ENCODE measurements at regions not wholly inside any gene's neighbourhood (a gene's known extent, or its start where the extent isn't known, plus 50 kb on each side); places are given as distances from the start of the nearest gene placed in this dataset.

DNA sequence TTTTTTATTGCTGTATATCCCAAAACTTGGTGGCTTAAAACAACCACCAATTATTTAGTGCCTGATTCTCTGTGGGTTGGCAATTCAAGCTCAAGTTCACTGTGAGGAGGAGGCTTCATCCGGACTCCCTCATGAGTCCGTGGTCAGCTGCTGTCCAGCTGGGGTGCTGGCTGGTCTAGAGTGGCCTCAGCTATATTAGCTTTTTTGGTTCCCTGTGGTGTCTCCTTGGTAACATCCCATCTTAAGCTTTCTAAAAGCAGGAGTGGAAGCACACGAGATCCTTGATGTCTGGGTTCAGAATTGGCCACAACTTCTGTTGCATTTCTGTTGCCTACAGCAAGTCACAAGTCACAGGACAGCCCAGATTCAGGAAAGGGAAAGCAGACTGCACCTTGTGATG is 536.5 kb upstream of the FZD8 start:
- DNase-seq (ENCODE audit: low read depth in 3 of 3) = no peak

DNA sequence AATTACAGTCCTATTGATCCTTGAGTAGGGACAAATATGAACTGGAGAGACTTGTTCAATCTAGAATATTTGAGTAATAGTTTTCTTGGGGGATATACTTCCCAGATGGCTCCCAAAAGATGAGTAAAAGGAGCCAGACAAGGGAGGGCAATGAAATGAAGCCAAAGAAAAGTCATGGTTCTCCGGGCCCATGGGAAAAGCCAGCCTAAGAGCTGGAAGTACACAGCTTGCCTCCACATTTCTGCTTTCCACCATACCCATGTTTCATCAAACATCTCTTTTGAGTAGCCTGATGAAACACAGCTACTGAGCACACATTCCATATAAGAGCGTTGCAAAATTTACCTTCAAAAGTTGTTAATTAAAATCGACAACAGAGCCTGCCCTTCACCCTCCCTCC is 535.0 kb upstream of the FZD8 start:
- no peak for DNase-seq (ENCODE audit: low read depth in 3 of 3)

DNA sequence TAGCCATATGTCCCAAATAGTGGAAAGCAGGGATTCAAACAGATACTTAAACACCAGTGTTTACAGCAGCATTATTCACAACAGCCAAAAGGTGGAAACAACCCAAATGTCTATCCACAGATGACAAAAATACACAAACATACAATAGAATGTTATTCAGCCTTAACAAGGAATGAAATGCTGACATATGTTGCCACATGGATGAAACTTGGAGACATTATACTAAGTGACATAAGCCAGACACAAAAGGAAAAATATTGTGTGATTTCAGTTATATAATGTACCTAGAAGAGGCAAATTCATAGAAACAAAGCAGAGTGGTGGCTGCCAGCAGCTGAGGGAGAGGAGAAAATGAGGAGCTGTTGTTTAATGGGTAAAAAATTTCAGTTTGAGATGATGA is 533.9 kb upstream of the FZD8 start:
- DNase-seq (ENCODE audit: low read depth in 3 of 3) = no peak

DNA sequence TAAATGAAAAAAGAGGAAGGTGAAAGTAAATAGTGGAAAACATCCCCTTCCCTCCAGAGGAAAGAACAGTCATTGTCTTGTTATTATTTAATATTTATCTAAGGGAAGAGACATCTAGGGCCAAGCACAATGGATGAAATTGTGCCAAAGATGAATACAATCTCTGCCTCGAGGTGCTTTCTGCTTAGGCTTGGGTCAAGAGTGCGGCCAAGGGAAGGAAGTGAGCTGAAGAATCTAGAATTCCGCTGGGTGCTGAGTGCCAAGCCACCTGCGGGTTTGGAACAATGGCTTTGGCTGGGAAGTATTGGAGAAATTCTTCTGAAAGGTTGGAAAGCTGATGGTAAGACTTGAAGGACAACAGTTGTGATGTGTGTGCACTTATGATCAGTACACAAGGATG is 531.3 kb upstream of the FZD8 start:
- no peak for DNase-seq (ENCODE audit: low read depth in 3 of 3)

DNA sequence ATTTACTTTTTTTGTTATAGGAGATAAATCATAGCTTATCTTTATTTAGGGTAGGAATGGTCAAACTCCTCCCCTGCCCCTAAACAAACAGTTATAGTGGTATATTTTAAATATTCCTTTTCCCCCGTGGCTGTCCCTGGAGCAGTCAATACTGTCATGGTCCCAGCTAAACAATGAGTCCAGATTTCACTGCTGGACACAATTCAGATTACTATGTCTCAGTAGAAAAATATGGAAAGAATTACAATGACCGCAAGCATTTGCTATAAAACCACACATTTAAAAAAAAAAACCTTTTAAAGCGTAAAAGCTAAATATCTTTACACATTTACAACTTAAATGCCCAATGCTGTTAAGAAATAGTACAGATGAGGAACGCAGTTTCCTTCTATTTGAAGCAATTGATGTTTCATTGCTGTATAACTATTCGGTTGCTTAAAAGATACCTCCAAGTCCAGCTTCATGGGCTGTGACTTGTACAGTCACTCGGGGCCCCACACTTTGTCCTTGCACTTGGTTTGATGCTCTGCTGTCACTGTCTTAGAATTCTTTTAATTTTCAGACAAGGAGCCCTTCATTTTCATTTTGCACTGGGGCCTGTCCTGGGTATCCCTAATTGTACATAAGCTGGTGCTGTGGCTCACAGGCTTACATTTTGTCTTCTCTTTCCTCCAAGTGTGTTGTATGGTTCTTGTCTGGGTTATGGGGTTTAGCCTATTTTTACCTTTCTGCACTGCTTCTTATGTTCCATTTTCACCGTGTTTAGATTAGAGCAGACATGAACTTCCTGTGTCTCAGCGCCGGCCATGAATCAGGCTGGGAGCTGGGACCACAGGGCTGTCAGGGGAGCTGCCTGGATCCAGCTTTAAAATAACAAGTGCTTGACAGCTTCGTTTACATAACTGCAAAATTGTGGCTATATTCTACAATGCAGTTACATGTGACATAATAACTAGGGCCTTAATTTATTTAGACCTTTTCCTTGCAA is 530.2 kb upstream of the FZD8 start:
- no peak for DNase-seq (ENCODE audit: low read depth in 3 of 3)

DNA sequence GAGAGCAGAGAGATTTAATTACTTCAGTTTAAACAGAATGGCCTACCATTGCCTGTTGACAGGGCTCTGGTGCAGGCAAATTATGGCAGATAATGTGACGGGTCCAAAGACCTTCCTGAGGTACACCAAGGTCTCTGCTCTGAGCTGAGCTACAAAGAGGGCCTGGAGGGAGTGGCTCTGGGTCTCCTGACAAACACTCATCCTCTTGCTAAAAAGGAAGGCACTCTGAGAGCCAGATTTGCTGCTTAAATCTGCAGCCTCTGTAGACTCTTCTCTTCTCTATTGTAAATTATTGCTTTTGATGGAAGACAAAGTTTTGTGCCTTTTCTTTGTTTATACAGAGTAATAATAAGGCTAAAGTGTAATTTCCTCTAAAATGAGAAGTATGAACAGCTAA is 529.5 kb upstream of the FZD8 start:
- no peak for DNase-seq (ENCODE audit: low read depth in 3 of 3)

DNA sequence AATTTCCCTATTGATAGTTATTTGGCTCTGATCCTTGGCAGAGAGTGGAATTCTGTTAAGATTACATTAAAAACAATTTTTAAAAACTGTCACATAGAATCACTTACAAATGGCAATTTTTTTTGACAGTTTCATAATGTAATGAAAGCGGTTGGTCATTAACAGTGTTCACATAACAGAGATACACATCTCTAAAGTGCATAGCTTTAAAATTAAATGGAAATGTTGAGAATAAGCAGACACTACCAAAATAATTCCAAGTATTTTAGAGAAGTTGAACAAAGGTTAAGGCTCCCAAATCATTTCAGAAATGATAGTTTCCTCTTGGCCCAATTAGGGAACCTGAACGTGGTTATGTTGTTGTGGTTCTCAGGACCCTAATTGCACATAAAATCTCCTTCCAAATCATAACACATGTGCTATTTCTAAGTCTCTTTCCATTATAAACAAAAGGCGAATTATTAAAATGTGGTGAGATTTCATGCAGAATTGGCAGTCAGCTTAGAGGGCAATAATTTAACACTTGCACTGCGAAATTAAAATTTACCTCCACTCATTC is 528.9 kb upstream of the FZD8 start:
- DNase-seq (ENCODE audit: low read depth in 3 of 3) = no peak

DNA sequence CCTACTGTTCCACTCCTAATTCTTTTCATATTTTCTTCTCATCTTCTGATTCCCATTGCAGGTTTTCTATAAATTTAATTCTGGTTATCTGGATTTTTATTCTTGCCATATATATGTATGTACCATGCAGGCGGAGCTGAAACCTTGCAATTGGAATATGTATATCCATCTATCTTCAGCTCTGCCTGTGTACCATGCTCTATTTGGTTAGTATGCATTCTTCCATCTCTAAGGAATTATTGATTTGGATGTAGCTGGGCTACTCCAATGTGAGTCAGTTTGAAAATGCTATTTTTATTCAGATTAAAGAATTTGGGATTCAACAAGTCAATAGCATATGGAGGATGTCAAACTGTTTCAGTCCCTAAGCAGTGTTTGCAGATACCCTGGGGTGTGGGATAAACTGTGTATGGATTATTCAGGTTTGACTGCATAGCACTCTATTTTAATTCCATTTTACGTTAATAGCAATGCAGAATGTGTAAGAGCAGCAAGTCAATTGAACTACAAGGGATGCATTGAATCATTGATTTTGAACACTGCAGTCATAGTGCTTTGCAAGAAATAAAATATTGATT is 528.1 kb upstream of the FZD8 start:
- DNase-seq (ENCODE audit: low read depth in 3 of 3) = no peak

DNA sequence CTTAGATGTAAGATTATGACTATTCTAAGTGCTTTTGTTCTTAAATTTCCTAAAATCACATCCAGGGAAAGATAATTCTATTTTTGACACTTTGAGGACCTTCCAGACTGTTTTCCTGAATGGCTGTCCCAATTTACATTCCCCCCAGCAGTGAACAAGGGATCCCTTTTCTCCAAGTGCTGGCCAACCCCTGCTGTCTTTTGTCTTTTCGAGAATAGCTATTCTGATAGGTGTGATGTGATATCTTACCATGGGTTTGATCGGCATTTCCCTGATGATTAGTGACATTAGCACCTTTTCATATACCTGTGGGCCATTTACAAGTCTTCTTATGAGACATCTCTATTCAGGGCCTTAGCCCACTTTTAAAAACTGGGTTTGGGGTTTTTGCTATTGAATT is 526.7 kb upstream of the FZD8 start:
- no peak for DNase-seq (ENCODE audit: low read depth in 3 of 3)

DNA sequence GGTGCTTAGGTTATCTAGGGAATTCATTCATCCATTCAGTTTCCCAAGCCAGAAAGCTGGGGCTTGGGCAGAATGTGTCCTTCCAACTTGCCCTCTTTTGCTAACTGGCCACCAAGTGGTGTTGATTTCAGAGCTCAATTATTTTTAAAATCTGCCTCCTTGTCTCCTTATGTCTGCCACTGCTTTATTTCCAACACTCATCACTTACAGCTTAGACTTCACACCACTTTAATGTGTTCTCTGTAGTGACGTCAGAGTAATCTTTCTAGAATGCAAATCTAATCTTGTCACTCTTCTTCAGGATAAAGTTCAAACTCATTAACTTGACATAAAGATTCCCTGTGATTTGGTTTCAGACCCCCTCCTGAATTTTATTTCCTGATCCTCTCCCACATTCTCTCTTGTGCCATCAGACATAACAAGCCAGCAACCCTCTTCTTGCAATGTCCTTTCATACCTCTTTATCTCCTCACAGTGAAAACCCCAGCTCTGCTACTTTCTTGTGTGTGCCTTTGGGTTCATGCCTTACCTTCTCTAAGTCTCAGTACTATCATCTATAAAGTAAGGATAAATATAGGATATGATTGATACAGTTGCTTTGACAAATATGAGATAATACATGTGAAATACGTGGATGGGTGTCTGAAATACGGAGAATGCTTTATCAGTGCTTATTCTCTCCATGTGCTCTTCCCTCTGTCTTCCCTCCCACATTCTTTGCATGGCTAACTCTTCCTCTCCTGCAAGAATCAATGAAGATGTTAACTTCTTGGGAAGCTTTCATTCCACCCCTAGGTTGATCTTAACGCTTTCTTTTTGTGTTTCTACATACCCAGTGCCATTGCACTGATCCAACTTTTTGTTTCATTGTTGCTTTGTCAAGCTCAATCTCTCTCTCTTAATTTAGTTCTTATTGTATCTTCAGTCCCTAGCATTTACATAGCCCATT is 522.7 kb upstream of the FZD8 start:
- no peak for DNase-seq (ENCODE audit: low read depth in 3 of 3)

DNA sequence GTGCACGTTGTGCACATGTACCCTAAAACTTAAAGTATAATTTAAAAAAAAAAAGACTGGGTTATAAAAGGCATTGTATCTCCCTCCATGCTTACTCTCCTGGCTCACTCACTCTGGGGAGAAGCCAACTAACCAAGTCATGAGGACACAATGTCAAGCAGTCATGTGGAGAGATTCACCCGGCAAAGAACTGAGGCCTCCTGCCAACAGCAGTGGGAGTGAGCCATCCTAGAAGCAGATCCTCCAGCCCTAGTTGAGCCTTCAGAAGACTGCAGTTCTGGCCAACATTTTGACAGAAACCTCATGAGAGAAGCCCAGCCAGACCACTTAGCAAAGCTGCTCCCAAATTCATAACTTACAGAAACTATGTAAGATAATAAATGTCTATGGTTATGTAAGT is 521.7 kb upstream of the FZD8 start:
- DNase-seq (ENCODE audit: low read depth in 3 of 3) = no peak

DNA sequence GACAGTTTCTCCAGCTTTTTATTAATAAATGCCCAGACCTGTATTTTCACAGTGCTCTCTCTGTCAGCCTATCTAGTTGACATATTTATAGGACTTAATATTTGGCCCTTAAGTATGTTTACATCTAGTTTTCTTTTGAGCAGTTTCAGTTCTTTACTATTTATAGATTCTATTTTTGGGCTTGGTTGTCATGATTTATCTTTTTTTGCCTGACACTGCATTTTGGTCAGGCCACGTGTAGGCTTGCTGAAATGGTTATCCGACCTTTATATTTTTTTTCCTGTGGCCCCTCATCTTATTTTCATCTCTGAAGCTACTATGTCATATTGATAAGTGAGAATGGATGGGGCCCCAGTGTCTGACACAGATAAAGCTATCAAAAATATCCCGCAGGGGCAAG is 515.4 kb upstream of the FZD8 start:
- no peak for DNase-seq (ENCODE audit: low read depth in 3 of 3)

DNA sequence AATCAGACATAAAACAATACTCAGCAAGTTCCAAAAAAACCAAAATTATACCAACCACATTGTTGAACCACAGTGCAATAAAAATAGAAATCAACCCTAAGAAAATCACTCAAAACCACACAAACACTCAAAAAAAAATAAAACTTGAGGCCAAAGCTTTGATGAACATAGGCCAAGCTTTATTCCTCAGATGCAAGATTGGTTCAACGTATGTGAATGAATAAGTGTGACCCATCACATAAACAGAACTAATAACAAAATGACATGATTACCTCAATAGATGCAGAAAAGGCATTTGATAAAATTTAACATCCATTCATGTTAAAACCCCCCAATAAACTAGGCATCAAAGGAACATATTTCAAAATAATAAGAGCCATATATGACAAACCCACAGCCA is 506.1 kb upstream of the FZD8 start:
- DNase-seq (ENCODE audit: low read depth in 3 of 3) = no peak

DNA sequence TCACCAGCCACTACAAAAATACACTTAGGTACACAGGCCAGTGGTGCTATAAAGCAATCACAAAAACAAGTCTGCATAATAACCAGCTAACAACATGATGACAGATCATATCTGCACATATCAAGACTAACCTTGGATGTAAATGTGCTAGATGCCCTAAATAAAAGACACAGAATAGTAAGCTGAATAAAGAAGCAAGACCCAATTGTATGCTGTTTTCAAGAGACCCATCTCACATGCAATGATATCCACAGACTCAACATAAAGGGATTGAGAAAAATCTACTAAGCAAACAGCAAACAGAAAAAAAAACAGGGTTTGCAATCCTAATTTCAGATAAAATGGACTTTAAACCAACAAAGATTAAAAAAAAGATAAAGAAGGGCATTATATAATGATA is 505.4 kb upstream of the FZD8 start:
- DNase-seq (ENCODE audit: low read depth in 3 of 3) = no peak

DNA sequence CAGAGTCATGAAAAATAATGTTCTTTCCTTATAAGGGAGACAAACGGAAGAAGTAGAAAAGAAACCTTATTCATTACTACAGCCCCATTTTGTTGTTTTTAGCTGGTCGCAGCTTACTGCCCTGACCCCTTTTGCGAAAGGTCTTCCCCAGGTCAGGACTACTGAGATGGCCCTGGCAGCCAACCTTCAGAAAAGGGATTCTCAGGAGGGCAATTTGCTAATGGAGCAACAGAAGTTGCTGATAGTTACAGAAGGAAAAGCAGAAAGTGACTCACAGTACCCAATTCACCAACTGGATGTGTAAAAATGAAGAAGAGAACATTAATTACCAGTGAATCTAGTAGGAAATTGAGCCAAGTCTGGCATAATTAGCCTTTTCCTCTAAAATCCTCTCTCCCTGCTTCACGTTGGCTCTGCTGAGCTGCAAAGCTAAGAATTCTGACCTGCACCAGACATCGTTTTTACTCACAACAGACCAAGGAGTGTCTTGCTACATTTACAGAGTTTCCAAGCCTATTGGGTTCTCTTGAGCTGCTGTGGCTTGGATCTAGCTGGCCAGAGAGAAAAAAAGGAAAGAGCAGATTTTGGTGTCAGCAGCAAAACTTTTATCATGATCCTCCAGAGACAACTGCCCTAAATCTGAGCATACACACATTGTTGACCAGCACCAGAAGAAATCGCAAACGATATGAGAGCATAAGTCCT is 499.9 kb upstream of the FZD8 start:
- DNase-seq (ENCODE audit: low read depth in 3 of 3) = no peak

DNA sequence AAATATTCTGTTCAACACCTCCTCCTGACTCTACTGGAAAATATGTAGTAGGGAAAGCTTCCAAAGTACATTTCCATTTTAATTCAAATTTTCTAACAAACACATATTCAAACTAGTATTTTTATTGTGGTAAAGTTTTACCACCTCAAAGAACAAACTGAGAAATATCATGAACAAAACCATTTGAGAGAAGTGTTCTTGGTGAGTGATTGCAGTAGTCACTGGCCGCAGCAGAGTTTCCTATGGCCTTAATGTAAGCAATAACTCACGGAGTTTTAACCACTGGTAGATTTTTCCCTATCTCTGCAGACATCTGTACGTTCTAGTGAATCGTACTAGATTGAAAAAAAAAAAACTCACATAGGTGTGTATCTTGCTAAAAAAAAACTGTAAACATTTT is 487.0 kb upstream of the FZD8 start:
- DNase-seq (ENCODE audit: low read depth in 3 of 3) = no peak

DNA sequence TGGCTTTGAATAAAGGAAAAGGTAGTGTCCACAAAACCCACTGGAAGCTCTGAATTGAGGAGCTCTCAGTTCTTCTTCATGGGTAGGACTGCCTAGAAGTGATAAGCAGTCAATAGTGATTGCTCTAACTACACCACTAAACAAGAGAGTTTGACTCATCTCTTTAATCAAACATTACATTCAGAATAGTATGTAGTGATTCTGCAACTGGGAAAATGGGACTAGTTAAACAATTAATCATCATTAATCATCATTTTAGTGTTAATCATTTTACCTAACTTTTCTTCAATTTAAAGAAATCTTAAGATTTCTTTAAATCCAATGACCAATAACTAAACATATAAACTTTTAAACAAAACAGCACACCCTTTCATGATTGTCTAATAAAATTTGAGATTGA is 484.0 kb upstream of the FZD8 start:
- no peak for DNase-seq (ENCODE audit: low read depth in 3 of 3)

DNA sequence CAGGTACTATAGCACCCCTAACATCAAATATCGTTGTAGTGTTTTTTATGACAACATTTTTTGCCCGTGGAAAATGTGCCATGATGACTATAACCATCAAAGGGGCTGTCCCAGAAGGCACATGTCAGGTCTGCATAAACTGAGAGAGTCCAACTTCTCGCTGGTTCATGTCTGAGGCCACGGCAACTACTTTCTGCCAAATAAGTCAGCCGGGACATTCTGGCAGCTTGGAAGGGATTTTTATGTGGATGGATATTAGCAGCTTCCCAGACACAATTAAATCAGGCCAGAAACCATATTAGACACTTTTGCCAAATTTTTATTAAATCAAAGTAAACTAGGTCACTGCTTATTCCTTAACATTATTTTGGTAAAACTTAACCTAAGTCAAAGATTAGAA is 477.4 kb upstream of the FZD8 start:
- no peak for DNase-seq (ENCODE audit: low read depth in 3 of 3)

DNA sequence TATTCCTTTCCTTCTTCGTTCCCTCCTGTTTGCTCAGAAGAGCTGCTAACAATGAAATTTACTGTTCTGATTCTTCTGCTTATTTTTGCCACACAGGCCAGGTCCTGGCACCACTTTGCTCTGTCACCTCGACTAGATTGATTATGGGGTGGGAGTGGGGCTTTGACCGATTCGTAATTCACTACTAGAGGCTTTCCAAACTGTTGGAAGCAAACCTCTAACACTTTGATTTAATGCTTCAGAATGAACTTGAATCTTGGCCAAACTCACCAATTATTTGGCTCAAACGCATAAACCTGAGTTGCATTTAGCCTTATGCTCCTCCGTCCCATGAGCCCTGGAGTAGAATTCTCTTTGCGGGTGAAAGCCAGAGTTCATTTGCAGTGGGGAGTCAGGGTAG is 476.2 kb upstream of the FZD8 start:
- DNase-seq (ENCODE audit: low read depth in 3 of 3) = no peak

DNA sequence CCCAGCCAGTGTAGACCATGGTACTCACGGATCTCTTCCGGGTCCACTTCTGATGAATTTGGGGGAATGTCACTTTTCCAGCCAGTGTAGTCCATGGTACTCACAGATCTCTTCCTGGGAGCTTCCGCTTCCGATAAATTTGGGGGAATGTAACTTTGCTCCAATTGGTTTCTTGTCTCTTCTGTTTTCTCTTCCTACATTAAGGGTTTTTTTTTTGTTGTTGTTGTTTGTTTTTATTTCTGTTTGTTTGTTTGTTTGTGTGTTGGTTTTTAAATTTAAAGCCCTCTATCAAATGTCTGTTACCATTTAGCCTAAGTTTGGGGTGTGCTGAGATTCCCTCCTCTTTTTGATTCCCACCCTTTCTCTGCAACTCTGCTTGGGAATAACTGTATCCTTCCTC is 475.8 kb upstream of the FZD8 start:
- no peak for DNase-seq (ENCODE audit: low read depth in 3 of 3)

DNA sequence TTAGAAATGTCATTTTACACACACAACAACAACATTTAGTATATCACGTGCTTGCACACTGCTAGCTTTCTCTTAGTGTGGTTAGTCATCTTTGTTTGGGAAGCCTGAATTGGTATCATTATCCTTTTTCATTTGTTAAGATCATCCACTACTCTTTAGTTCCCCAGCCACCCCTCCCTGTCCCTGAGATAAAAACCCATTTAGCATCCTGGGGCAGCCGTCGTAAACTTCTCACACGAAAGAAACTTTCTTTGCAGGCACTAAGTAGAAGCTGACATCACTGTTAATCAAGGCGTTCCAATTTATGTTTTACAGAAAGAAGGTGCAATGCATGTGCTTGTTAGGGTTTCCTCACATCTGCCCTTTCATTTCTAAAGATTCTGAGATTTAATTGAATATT is 475.1 kb upstream of the FZD8 start:
- no peak for DNase-seq (ENCODE audit: low read depth in 3 of 3)

Data from stimulated activated CD4-positive, alpha-beta T cell treated with anti-CD3 and anti-CD28 coated beads, TNF-alpha, amount 100 ng/mL, for 4 hours (primary cell).